Stimulated activated CD4-positive, alpha-beta T cell treated with anti-CD3 and anti-CD28 coated beads, Interleukin-2, amount 100 ng/mL, for 4 hours (primary cell): ENCODE measurements at regions not wholly inside any gene's neighbourhood (a gene's known extent, or its start where the extent isn't known, plus 50 kb on each side); places are given as distances from the start of the nearest gene placed in this dataset.

Source experiments
- DNase-seq: peaks from one replicate; pipeline ENCODE4 v3.0.0-alpha.2; 2020; ENCODE audit warnings: low read depth

DNA sequence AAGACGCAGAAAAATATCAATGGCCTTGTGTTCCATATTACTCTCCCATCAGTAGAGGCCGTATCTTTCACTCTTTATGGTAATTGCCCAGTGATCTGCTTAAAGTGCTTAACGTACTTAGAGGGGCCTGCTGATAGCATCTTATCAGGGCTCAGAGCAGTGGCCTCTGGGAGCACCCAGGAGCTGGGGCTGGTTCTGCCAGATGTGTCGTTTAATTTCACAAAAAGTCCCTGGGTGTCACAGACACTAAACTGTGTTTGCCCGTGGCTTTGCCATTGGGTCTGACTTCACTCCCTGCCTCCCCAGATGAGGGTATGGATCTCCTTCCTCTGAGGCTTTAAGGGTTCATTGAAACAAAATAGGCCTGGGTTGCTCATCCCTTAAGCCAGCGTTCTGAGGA is 435.3 kb downstream of the GATA3 start:
- no peak for DNase-seq

DNA sequence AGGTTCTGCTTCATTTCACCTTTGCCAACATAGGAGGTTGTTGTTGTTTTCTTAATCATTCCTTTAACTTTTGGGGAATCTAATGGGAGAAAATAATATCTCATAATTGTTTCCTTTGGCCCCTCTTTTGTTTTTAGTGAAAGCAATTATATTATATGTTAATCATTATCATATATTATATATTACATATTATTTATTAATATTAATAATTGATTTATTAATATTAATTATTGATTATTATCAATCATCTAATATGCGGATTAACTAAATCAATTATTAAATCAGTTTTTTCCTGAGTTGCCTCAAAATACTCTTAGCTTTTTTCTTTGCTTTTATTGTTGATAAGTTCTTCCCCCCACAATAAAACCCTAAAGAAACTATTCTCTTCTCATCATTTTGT is 443.8 kb downstream of the GATA3 start:
- no peak for DNase-seq

DNA sequence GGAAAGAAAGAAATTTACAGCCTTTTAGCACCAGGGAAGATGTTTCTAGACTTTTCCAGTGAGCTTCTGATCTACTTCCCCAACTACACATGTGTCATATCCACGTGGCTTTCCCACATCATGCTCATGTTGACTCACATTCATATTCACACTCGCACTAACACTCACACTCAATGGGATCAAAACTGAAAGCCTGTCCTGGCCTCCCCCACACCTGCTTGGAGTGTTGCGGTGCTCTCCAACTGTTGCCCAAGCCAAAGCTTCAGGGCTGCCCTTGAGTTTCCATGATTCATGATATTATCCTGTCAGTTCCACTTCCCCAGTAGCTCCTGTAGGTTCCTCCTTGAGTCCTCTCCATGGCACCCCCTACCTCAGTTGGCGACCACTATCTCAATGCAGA is 444.4 kb downstream of the GATA3 start:
- DNase-seq: no peak

DNA sequence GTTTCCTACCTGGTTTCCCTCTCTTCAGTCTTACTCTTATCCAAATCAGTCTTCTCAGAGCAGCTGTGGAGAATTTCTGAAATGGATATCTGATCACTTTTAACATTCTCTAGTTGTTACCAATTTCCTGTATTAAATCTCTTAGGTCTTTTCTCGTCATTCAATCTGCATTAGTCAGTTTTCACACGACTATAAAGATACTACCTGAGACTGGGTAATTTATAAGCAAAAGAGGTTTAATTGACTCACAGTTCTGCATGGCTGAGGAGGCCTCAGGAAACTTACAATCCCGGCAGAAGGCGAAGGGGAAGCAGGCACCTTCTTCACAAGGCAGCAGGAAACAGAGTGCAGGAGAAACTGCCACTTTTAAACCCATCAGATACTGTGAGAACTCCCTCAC is 444.8 kb downstream of the GATA3 start:
- no peak for DNase-seq

DNA sequence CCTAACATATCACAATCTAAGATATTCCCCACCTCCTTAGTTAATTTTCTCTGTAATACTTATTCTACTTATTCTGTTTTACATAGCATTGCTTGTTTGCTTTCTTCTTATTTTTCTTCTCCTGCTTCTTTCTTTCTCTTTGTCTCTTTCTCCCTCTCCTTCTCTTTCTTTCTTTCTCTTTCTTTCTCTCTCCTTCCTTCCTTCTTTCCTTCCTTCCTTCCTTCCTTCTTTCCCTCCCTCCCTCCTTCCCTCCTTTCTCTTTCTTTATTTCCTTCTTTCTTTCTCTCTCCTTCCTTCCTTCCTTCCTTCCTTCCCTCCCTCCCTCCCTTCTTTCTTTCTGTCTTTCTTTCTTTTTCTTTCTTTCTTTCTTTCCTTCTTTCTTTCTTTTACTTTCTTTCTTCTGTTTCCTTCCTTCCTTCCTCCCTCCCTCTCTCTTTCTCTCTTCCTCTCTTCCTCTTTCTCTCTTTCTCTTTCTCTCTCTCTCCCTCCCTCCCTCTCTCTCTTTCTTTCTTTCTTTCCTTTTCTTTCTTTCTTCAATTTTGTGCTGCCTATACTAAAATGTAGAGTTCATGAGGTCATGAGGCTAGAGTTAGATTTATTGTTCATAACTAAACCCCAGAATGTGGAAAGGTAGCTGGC is 445.4 kb downstream of the GATA3 start:
- DNase-seq: no peak

DNA sequence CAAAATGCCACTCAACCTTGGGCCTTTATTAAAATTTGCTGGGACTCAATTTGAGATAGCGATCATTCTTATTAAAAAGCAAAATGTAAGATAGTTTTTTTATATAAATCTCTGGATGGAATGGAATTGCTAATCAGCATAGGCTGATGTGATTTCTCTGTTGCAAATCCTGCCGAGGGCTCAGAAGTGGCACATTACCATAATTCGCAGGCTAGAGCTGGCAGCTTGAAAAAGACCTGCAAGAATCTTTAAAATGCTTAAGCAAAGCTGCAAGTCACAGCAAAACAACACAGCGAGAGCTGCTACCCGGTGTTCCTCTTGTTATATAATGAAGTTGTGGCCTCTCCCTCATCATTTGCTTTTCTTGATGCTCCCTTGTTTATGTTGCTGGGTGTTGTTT is 448.1 kb downstream of the GATA3 start:
- no peak for DNase-seq

DNA sequence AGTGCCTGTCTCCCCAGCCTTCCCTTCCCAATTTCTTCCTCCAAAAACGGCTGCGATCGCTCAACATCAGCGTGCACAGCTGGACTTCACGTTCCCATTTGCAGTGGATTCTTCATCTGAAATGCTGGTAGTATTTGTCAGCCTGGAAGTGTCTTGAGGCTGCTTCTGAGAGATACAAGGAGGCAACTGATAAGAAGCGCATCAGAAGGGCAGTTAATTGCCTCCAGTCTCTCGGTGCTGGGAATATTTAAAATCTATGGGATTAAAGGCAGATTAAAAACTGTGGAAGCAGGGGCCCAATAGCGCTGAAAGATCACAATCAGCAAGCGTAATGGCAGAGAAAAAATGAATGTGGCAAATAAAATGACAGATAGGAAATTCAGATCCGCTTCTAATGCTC is 450.0 kb downstream of the GATA3 start:
- no peak for DNase-seq

DNA sequence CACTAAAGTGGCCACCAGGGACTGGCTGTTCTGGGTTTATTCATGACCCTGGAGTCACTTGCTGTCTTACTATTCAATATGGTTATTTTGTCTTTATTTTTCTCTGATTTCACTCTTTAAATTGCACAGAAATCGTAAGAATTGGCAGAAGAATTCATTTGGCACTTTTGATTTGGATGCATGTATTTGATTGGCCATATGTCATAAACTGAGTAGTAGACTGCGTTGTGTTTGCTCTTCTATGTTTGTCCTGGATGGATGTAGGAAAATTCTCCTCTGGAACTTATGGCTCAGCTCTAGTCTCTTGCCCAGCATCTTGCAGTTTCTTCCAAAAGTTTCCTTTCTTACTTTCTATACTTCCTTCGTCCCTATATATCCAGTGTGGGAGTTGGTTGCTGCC is 452.7 kb downstream of the GATA3 start:
- no peak for DNase-seq

DNA sequence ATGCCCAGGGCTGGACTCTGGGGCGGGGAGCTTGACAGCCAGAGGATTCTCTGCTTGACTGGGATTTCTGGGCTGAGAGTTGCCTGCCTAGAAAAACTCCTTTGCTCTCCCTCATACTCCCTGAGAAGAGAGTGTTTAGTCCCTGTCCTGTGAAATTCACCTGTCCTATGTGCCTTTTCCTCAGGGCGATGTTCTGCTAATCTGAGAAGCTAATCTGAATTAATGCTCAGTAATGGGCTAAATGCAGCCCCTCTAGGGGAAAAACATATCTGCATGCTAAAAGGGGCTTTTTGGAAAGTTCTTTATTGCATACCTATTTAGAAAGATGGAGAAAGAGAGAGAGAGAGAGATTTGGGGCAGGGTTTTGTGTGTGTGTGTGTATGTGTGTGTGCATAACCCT is 454.4 kb downstream of the GATA3 start:
- DNase-seq: no peak

DNA sequence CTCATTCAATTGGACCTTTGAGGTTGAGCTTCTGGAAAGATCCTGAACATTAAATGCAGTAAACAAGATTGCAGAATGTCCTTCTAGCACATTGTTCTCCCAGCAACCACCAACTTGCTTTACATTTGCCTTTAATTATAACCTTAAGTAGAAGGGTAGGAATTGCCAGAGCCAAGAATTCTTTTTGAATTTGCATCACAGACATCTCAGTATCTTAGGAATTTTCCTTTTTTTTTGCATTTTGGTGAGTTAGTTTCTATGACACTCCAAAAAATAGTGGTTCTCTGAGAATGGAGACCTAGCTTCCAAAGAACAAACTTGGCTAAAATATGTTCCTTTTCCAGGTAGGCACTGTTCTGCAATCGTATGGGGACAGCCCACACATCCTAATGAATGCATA is 456.0 kb downstream of the GATA3 start:
- no peak for DNase-seq

DNA sequence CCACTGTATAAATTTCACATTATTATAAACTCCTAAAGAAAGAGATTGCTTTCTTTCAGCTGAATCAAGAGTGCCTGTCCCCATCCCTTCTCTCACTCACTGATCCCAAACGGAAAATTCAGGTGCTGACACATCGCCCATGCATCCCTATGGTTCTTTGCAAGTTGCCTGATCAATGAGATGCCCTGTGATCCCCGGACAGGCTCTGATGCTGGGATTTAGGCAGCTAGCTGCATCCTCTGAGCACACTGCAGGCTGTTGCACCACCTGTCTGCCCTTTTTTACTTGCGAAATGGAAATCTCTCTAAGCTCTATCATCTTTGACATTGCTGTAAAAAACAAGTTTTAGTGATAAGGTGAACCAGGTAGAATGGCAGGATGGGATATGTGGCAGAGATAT is 456.5 kb downstream of the GATA3 start:
- DNase-seq: no peak

DNA sequence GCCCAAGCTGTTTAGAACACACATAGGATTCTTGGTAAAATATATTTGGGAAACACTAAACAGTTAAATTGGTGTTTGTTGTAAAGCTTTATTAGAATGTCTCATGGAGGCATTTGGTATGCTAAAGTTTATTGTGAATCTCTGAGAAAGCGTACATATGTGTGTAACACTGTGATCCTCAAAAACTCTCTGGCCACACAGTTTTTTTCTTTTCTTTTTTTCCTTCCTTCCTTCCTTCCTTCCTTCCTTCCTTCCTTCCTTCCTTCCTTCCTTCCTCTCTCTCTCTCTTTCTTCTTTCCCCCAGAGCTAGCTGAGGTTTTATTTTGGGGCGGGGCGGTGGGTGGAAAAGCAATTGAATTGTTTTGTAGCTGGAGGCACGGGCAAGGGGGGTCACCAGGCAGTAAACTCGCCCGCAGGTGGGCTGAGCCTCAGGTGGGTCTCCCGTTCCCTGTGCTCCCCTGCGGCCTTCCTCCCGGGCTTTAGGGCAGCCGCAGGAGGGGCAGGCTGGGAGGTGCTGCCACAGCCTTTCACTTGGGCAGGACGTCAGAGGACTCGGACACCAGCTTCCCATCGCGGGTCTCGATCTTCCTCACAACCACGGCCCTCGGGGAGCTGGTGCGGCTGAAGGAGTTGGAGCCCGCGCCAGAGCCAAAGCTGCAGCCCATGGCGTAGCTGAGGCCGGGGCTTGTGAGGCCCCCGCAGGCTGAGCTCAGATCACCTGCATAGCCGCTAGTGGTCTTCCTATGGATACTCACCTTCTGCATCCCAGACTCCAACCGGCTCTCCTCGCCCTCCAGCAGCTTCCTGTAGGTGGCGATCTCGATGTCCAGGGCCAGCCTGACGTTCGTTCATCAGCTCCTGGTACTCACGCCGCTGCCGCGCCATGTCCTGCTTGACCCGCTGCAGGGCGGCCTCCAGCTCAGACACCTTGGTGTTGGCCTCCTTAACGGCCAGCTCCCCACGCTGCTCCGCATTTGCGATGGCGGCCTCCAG is 459.0 kb downstream of the GATA3 start:
- no peak for DNase-seq

DNA sequence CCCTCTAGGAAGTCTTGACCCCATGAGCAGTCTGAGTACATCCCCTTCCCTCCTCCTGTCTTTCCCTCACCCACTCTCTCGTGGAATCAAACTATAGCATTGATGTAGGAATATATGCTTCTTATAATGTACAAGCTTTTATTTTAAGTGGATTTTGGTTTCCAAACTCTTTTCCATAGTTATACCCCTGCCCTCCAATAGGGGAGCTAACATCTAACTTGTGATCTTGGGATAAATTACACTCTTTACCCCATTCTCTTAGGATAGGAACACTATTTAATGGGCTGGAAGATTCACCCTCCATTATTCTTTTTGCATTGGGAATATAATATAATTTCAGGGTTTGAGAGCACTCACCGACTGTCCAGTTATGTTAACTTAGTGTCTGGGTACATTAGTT is 465.9 kb downstream of the GATA3 start:
- no peak for DNase-seq

DNA sequence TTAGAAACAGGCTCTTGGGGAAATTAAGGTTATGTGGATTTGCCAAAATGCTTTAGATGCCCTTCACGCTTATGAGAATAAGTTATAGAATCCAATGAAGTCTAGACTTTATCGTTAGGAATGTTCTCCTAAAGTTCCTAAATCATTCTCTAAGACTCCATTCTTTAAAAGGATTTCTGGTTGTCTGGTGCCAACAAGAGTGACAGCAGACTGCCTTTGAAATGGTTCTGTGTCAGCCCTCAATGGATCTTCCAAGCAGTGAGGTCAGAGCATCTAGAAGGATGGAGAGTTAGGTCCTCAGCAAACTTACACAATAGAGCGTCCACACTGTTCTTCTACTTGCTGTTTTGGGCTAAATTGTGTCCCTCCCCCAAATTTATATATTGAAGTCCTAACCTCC is 473.3 kb downstream of the GATA3 start:
- no peak for DNase-seq

DNA sequence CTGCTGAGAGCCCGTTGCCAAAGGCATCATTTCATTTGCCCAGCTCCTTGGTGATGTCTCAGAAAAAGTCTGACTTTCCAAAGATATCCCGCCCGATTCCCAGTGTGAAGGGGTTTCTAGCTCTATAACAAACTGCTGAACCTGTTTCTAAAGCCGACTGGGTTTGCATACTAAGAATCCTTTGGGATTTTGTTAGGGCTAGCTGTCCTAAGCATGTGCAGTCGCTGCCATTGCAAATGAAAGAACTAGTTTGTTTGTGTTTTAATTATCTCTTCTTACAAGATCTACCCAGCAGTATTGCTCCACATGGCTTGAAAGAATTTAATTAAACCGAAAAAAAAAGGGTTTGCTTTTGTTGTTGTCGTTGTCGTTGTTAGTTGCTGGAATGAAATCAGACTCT is 476.6 kb downstream of the GATA3 start:
- no peak for DNase-seq

DNA sequence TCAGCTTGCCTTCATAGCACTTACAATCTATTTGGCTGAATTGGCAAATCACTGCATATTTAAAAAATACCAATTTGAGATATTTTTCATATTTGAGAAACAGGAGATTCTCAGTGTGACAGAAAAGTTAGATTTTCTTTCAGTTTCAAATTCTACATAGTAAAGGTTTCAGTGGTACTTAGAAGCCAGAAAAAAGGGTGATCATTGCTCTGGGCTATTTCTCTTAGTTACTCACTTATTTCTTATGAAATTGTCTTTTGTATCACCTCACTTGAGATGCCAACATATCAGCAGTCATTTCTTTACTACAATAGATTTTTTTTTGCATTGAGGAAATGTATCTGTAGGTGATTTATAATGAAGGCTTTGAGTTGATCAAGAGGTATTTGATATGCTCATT is 478.2 kb downstream of the GATA3 start:
- DNase-seq: no peak

DNA sequence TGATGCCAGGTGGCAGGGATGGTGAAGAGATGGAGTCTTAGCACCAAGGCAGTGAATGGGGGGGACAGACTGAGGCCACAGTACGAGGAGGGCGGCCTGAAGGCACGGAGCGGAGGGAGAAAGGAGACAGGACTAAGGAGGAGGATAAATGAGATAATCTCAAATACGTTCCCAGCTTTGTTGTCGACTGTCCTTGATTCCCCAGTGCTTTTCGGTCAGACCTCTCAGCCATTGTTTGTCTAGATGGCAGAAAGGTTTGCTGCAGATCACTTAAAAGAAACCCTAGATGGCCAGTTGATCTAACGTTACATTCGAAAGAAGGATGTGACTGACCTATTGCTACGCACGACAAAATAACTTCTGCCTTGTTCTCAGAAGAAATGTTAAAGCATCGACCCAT is 479.0 kb downstream of the GATA3 start:
- no peak for DNase-seq

DNA sequence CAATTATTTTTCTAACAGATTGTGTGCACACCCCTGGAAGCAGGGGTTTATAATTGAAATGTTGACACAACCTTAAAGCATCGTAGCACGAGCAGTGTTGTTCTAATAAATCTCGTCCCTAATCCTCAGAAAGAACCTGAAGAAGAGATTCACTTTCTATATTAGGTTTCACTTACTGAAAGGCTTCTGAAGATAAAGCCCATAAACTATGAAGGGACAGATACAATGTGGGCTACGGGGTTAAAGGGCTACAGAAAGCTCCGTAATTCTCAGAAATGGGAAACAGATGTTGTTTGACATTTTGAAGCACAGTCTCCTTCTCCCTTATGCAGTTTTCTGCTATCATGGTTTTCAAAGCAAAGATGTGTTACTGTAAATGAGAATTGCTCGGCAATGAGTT is 479.6 kb downstream of the GATA3 start:
- DNase-seq: no peak

DNA sequence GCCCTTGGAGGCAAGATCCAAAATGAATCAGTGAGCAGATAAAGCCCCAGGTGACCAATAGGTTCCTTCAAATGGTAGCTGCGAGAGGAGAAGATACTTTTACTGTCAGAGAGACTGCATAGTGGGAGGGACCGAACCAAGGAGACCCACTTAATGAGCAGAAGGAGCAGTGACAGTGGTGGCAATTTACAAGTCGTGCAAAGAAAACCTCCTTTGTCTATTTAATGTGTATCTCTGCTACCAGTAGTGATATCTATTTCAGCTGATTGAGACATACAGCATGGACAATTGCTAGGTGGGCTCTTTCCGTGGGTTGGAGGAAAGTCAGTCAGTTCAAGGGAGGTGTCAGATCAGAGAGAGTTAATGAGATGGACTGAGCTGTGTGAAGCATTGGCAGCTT is 480.4 kb downstream of the GATA3 start:
- DNase-seq: no peak

DNA sequence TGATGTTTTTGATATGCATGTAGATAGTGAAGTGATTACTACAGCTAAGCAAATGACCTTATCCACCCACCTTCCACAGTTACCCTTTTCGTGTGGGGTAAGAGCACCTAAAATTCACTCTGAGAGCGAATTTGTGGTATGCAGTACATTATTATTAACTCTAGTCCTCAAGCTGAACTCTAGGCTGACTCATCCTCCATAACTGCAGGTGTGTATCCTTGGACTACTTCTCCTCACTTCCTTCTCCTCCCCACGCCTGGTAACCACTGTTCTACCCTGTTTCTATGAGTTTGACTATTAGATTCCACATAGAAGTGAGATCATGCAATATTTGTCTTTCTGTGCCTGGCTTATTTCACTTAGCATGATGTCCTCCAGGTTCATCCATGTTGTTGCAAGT is 484.6 kb downstream of the GATA3 start:
- no peak for DNase-seq

DNA sequence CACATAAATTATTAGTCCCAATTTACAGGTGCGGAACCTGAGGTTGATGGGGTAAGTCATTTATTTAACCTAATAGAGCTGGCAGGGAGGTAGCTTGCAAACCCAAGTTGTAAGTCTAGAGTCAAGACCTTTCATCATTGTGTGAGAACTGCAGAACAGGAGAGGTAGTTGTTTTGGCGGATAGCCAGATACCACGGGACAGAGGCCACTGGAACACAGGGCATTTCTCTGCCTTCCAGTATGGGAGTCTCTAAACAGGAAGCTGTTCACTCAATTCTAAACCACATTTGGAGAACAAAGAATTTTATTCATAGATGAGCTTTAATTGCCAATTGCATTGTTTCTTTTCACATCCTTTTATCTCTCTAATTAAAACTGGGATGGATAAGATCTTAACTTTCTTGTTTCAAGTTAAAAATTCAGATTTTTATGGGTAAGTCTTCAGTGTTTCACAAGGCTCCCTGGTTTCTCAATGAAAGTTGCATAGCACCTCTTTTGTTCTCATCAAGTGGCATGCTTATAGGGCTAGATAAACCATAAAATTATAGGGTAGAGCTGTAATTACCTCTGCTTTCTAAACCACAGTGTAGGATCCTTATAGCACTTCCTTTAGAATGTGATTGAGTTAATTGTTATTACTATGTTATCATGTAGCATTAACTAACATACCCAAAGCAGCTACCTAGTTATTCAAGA is 489.0 kb downstream of the GATA3 start:
- DNase-seq: no peak

DNA sequence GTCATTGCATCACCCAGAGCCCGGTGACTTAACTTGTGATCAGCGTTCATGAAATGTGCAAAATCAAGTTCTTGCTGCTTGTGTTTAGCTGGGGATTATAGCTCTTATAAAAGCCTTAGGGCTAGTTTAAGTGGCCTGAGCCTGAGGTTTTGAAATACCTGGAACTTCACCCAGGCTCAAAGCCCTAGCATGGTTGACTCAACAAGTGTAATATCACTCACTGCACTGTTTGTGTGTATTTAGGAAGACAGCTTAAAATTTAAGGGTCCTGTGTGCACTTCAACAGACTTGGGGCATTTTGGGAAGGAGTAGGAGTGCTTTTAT is 489.5 kb downstream of the GATA3 start:
- no peak for DNase-seq

DNA sequence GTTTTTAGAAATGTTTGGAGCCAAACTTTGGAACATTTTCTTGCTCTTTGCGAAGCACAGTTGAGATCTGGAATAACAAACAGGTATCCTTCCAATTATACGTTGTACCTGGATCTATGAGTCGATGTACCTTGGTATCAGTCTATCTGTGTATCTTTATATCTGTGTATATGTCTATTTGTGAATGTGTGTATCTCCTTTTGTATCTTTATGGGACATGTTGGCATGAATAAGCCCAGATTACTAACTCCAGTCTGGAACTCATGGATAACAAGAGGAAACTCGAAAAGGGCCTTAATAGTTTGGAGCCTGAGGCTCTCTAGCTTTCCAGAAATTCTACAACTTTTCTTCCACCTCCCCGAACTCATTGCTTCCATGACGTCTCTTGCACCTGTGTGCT is 490.0 kb downstream of the GATA3 start:
- DNase-seq: no peak
